Mesenchymal stem cell (in vitro differentiated cells and primary cell): ENCODE measurements at regions not wholly inside any gene's neighbourhood (a gene's known extent, or its start where the extent isn't known, plus 50 kb on each side); places are given as distances from the start of the nearest gene placed in this dataset.
A peak's percentile ranks its signal among the peaks of the same experiment; 100 is the strongest.

Experiments used
- DNase-seq: peaks from one replicate; pipeline ENCODE4 v3.0.0-alpha.2; 2013
- H2AFZ ChIP-seq: one replicate; pipeline ENCODE4 v1.6.1; 2013; ENCODE audit warnings: low read depth, mild to moderate bottlenecking, control low read depth, inconsistent platforms, low read length, moderate library complexity
- H2AK5ac ChIP-seq: 2 replicates; pipeline ENCODE4 v1.6.1; 2013; ENCODE audit warnings: low read length, moderate library complexity, mild to moderate bottlenecking, inconsistent platforms; ENCODE audit not compliant: severe bottlenecking
- H2BK120ac ChIP-seq: one replicate; pipeline ENCODE4 v1.6.1; 2013; ENCODE audit warnings: low read depth, mild to moderate bottlenecking, inconsistent platforms, low read length, moderate library complexity
- H2BK12ac ChIP-seq, 2 experiments: one replicate each; pipeline ENCODE4 v1.6.1; 2013; ENCODE audit warnings: inconsistent platforms in 2 of 2, low read length in 2 of 2, mild to moderate bottlenecking in 2 of 2, moderate library complexity in 2 of 2, control low read depth in 1 of 2
- H2BK15ac ChIP-seq: one replicate; pipeline ENCODE4 v1.6.1; 2013; ENCODE audit warnings: mild to moderate bottlenecking, low read depth, inconsistent platforms; ENCODE audit not compliant: poor library complexity, severe bottlenecking
- H2BK5ac ChIP-seq: 2 replicates; pipeline ENCODE4 v1.6.1; 2013; ENCODE audit warnings: low read depth, mild to moderate bottlenecking, low read length, control low read depth, inconsistent platforms; ENCODE audit not compliant: poor library complexity, severe bottlenecking
- H3K14ac ChIP-seq, 2 experiments: one replicate each; pipeline ENCODE4 v1.6.1; 2013; ENCODE audit warnings: inconsistent platforms in 2 of 2, low read length in 2 of 2, control low read depth in 1 of 2, mild to moderate bottlenecking in 1 of 2, moderate library complexity in 1 of 2
- H3K18ac ChIP-seq, 2 experiments: one replicate each; pipeline ENCODE4 v1.6.1; 2013; ENCODE audit warnings: inconsistent platforms in 2 of 2, low read length in 2 of 2, control low read depth in 1 of 2, low read depth in 1 of 2, mild to moderate bottlenecking in 1 of 2
- H3K23ac ChIP-seq, 2 experiments: one replicate each; pipeline ENCODE4 v1.6.1; 2013; ENCODE audit warnings: inconsistent platforms in 2 of 2, low read length in 2 of 2, mild to moderate bottlenecking in 2 of 2, moderate library complexity in 2 of 2, control low read depth in 1 of 2
- H3K27ac ChIP-seq: 2 replicates; pipeline ENCODE4 v1.5.1; 2013; ENCODE audit warnings: mild to moderate bottlenecking, moderate library complexity, low read length, control low read depth, inconsistent platforms; ENCODE audit not compliant: poor library complexity, severe bottlenecking
- H3K27me3 ChIP-seq, 2 experiments: 2 replicates each; pipeline versions ENCODE4 v1.6.1 to v1.7.0; 2013; ENCODE audit warnings: low read length in 2 of 2, mild to moderate bottlenecking in 2 of 2, moderate library complexity in 2 of 2, control low read depth in 1 of 2, inconsistent platforms in 1 of 2; ENCODE audit not compliant: control insufficient read depth in 1 of 2, insufficient read depth in 1 of 2
- H3K36me3 ChIP-seq, 2 experiments: 2 replicates each; pipeline versions ENCODE4 v1.6.1 to v1.7.0; 2013; ENCODE audit warnings: low read length in 2 of 2, control low read depth in 1 of 2, inconsistent platforms in 1 of 2, low read depth in 1 of 2, mild to moderate bottlenecking in 1 of 2; ENCODE audit not compliant: insufficient read depth in 2 of 2, control insufficient read depth in 1 of 2
- H3K4ac ChIP-seq, 2 experiments: one replicate each; pipeline ENCODE4 v1.6.1; 2013; ENCODE audit warnings: inconsistent platforms in 2 of 2, low read length in 2 of 2, mild to moderate bottlenecking in 2 of 2, moderate library complexity in 2 of 2, control low read depth in 1 of 2, low read depth in 1 of 2
- H3K4me1 ChIP-seq: 2 replicates; pipeline ENCODE4 v1.6.1; 2013; ENCODE audit warnings: low read depth, low read length, control low read depth; ENCODE audit not compliant: control insufficient read depth, insufficient read depth
- H3K4me2 ChIP-seq: 2 replicates; pipeline ENCODE4 v1.6.1; 2013; ENCODE audit warnings: low read length, mild to moderate bottlenecking, inconsistent platforms; ENCODE audit not compliant: poor library complexity, severe bottlenecking
- H3K4me3 ChIP-seq, 2 experiments: 2 replicates each; pipeline versions ENCODE4 v1.5.1 to v1.7.0; 2013; ENCODE audit warnings: low read length in 2 of 2, mild to moderate bottlenecking in 2 of 2, control low read depth in 1 of 2, low read depth in 1 of 2; ENCODE audit not compliant: insufficient read depth in 1 of 2
- H3K79me1 ChIP-seq: replicated peaks from 2 replicates; pipeline ENCODE4 v1.6.1; 2013; ENCODE audit warnings: mild to moderate bottlenecking, control low read depth, low read length, inconsistent platforms; ENCODE audit not compliant: poor library complexity, severe bottlenecking
- H3K9ac ChIP-seq: 2 replicates; pipeline ENCODE4 v1.7.0; 2013; ENCODE audit warnings: mild to moderate bottlenecking, low read length, moderate library complexity
- H3K9me3 ChIP-seq: 2 replicates; pipeline ENCODE4 v1.7.0; 2013; ENCODE audit warnings: mild to moderate bottlenecking, low read length; ENCODE audit not compliant: control insufficient read depth
- H4K8ac ChIP-seq: one replicate; pipeline ENCODE4 v1.6.1; 2013; ENCODE audit warnings: inconsistent platforms, mild to moderate bottlenecking, low read length, moderate library complexity
- H4K91ac ChIP-seq: one replicate; pipeline ENCODE4 v1.6.1; 2013; ENCODE audit warnings: mild to moderate bottlenecking, low read length, inconsistent platforms
- WGBS: methylation state at CpG from one replicate; pipeline ENCODE4 v1.1.7; 2013; ENCODE audit warnings: mixed read lengths; 5-methylcytosine and 5-hydroxymethylcytosine counted together

GRCh38 chr3:193780397-193780796 lies 187.4 kb downstream of the OPA1 start:
- Histone ChIP-seq H2BK12ac (no peak overlapping the region), H3K79me1 (no peaks in the 10 kb centered on the region), H2AK5ac (peak overlapping the region; percentile 68), H3K9ac (peak overlapping the region; percentile 30), H3K9me3 (no peaks in the 10 kb centered on the region), H3K4me2 (no peak overlapping the region), H4K8ac (peak overlapping the region; percentile 10), H3K18ac (peak overlapping the region in 1 of 2 experiments; percentile 81), H3K23ac (no peak overlapping the region), H2AFZ (no peak overlapping the region), H3K36me3 (no peaks in the 10 kb centered on the region), H3K4ac (no peak overlapping the region), H2BK5ac (no peak overlapping the region), H3K4me1 (peaks cover 31% of the 10 kb centered on the region), H2BK120ac (no peak overlapping the region), H3K4me3 (no peak overlapping the region), H2BK15ac (no peak overlapping the region), H4K91ac (peak overlapping the region; percentile 3), H3K27ac (no peak overlapping the region), H3K14ac (no peak overlapping the region), H3K27me3 (peaks cover 40 to 75% of the 10 kb centered on the region in 2 experiments)
- DNase-seq, result no peak
- WGBS, result 31% methylated on average over 8 of the region's 8 CpGs

- Histone ChIP-seq H2AK5ac (peak overlapping the region; percentile 84), H3K4me1 (peaks cover 31% of the 10 kb centered on the region)
- WGBS, result 10% methylated on average over 11 of the region's 11 CpGs
Observed at GRCh38 chr3:193780810-193781478, 187.9 kb downstream of the OPA1 start.

GRCh38 chr3:193782276-193782647 lies 189.3 kb downstream of the OPA1 start:
- Histone ChIP-seq H3K4me1 (peaks cover 33% of the 10 kb centered on the region), H4K91ac (no peak overlapping the region), H3K18ac (peak overlapping the region; percentile 5 to 28), H2BK5ac (peak overlapping the region; percentile 63), H3K14ac (peak overlapping the region in 1 of 2 experiments; percentile 74), H3K9ac (no peak overlapping the region), H3K79me1 (no peaks in the 10 kb centered on the region), H2AFZ (no peak overlapping the region), H3K36me3 (no peaks in the 10 kb centered on the region), H3K4me2 (peak overlapping the region; percentile 4), H2BK120ac (no peak overlapping the region), H3K27me3 (peaks cover 29 to 75% of the 10 kb centered on the region in 2 experiments), H4K8ac (no peak overlapping the region), H2AK5ac (peak overlapping the region; percentile 28), H2BK15ac (no peak overlapping the region), H2BK12ac (peak overlapping the region in 1 of 2 experiments; percentile 81), H3K27ac (peak overlapping the region; percentile 73), H3K23ac (no peak overlapping the region), H3K4ac (no peak overlapping the region), H3K4me3 (no peak overlapping the region), H3K9me3 (no peaks in the 10 kb centered on the region)
- 16% methylated on average over 8 of the region's 9 CpGs for WGBS
- DNase-seq, result peak; percentile 44

More at GRCh38 chr3:193780810-193781478, 187.9 kb downstream of the OPA1 start:
- Histone ChIP-seq H3K9me3 (no peaks in the 10 kb centered on the region), H2BK5ac (no peak overlapping the region), H3K18ac (peak overlapping the region; percentile 60 to 81), H3K14ac (no peak overlapping the region), H3K4me3 (no peak overlapping the region), H3K27ac (peak overlapping the region; percentile 40), H3K27me3 (peaks cover 36 to 74% of the 10 kb centered on the region in 2 experiments), H2BK12ac (peak overlapping the region; percentile 33 to 47), H4K91ac (peak overlapping the region; percentile 3), H3K4me2 (no peak overlapping the region), H2AFZ (no peak overlapping the region), H2BK120ac (no peak overlapping the region), H3K4ac (no peak overlapping the region), H4K8ac (peak overlapping the region; percentile 57), H3K23ac (no peak overlapping the region), H3K36me3 (no peaks in the 10 kb centered on the region), H2BK15ac (peak overlapping the region; percentile 84), H3K9ac (peak overlapping the region; percentile 49), H3K79me1 (no peaks in the 10 kb centered on the region)
- DNase-seq, result peak; percentile 79

GRCh38 chr3:193782747-193783146 lies 189.7 kb downstream of the OPA1 start:
- Histone ChIP-seq H3K23ac (no peak overlapping the region), H3K4ac (peak overlapping the region in 1 of 2 experiments; percentile 6), H2AFZ (no peak overlapping the region), H3K79me1 (no peaks in the 10 kb centered on the region), H3K18ac (peak overlapping the region in 1 of 2 experiments; percentile 82), H3K4me3 (no peak overlapping the region), H3K36me3 (no peaks in the 10 kb centered on the region), H2BK12ac (peak overlapping the region in 1 of 2 experiments; percentile 66), H3K9ac (no peak overlapping the region), H2BK120ac (no peak overlapping the region), H2BK5ac (no peak overlapping the region), H4K8ac (no peak overlapping the region), H2AK5ac (peak overlapping the region; percentile 59), H3K27me3 (peaks cover 31 to 75% of the 10 kb centered on the region in 2 experiments), H2BK15ac (no peak overlapping the region), H3K4me1 (peaks cover 34% of the 10 kb centered on the region), H3K27ac (no peak overlapping the region), H3K9me3 (no peaks in the 10 kb centered on the region), H3K4me2 (no peak overlapping the region), H3K14ac (peak overlapping the region in 1 of 2 experiments; percentile 35), H4K91ac (no peak overlapping the region)
- 70% methylated on average over 3 of the region's 3 CpGs for WGBS
- no peak for DNase-seq
